ENCODE measurements at regions not wholly inside any gene's neighbourhood (a gene's known extent, or its start where the extent isn't known, plus 50 kb on each side); places are given as distances from the start of the nearest gene placed in this dataset.

- DNase-seq (ENCODE audit: low spot score), result no peak
These were observed 167.1 kb downstream of the DUSP6 start for GRCh38 chr12:89185181-89185580.

GRCh38 chr12:89183985-89184435 is 168.3 kb downstream of the DUSP6 start:
- no peak for DNase-seq (ENCODE audit: low spot score)

- DNase-seq (ENCODE audit: low spot score), result no peak
These were observed 170.9 kb downstream of the DUSP6 start for GRCh38 chr12:89181271-89181920.

- DNase-seq (ENCODE audit: low spot score), result no peak
These were observed 171.8 kb downstream of the DUSP6 start for GRCh38 chr12:89180496-89180895.

- DNase-seq (ENCODE audit: low spot score), result no peak
These were observed 172.3 kb downstream of the DUSP6 start for GRCh38 chr12:89179983-89180382.

GRCh38 chr12:89179245-89179644 is 173.1 kb downstream of the DUSP6 start:
- DNase-seq (ENCODE audit: low spot score), result no peak

GRCh38 chr12:89177802-89178395 is 174.4 kb downstream of the DUSP6 start:
- DNase-seq (ENCODE audit: low spot score), result no peak

- DNase-seq (ENCODE audit: low spot score), result no peak
These were observed 175.6 kb downstream of the DUSP6 start for GRCh38 chr12:89176676-89177075.

- no peak for DNase-seq (ENCODE audit: low spot score)
These were observed 178.6 kb downstream of the DUSP6 start for GRCh38 chr12:89173678-89174077.

GRCh38 chr12:89173096-89173495 is 179.2 kb downstream of the DUSP6 start:
- DNase-seq (ENCODE audit: low spot score), result no peak

GRCh38 chr12:89172224-89172623 is 180.1 kb downstream of the DUSP6 start:
- no peak for DNase-seq (ENCODE audit: low spot score)

GRCh38 chr12:89169321-89169720 is 183.0 kb downstream of the DUSP6 start:
- no peak for DNase-seq (ENCODE audit: low spot score)

GRCh38 chr12:89167986-89168385 is 184.3 kb downstream of the DUSP6 start:
- DNase-seq (ENCODE audit: low spot score), result no peak

GRCh38 chr12:89166525-89166934 is 185.8 kb downstream of the DUSP6 start:
- DNase-seq (ENCODE audit: low spot score), result no peak

GRCh38 chr12:89166121-89166520 is 186.2 kb downstream of the DUSP6 start:
- DNase-seq (ENCODE audit: low spot score), result no peak

- no peak for DNase-seq (ENCODE audit: low spot score)
These were observed 186.6 kb downstream of the DUSP6 start for GRCh38 chr12:89165703-89166102.

- DNase-seq (ENCODE audit: low spot score), result no peak
These were observed 188.4 kb downstream of the DUSP6 start for GRCh38 chr12:89163918-89164317.

GRCh38 chr12:89162589-89163261 is 189.6 kb downstream of the DUSP6 start:
- no peak for DNase-seq (ENCODE audit: low spot score)

- DNase-seq (ENCODE audit: low spot score), result no peak
These were observed 190.7 kb downstream of the DUSP6 start for GRCh38 chr12:89161557-89161956.

GRCh38 chr12:89160716-89161123 is 191.6 kb downstream of the DUSP6 start:
- DNase-seq (ENCODE audit: low spot score), result no peak

- DNase-seq (ENCODE audit: low spot score), result no peak
These were observed 194.9 kb downstream of the DUSP6 start for GRCh38 chr12:89157413-89157812.

- no peak for DNase-seq (ENCODE audit: low spot score)
These were observed 195.4 kb downstream of the DUSP6 start for GRCh38 chr12:89156862-89157262.

GRCh38 chr12:89156340-89156739 is 196.0 kb downstream of the DUSP6 start:
- DNase-seq (ENCODE audit: low spot score), result no peak

Measured in D341Med (cell line).